ENCODE measurements at regions not wholly inside any gene's neighbourhood (a gene's known extent, or its start where the extent isn't known, plus 50 kb on each side); places are given as distances from the start of the nearest gene placed in this dataset.

- TF ChIP-seq POLR2A (IDR thresholded peaks at IDR 0.05; ENCODE audit: low read length) (no peak), GATA1 (IDR thresholded peaks at IDR 0.05; ENCODE audit: low read depth, low read length) (no peak)
Observed at GRCh38 chr9:109963079-109963478, 183.1 kb downstream of the PALM2AKAP2 start.
